IPS DF 4.7 (cell line): ENCODE measurements at regions not wholly inside any gene's neighbourhood (a gene's known extent, or its start where the extent isn't known, plus 50 kb on each side); places are given as distances from the start of the nearest gene placed in this dataset.

Experiments used
- DNase-seq: peaks from one replicate; pipeline ENCODE4 v3.0.0-alpha.2; 2013; ENCODE audit warnings: low spot score; ENCODE audit errors: extremely low read depth

DNA sequence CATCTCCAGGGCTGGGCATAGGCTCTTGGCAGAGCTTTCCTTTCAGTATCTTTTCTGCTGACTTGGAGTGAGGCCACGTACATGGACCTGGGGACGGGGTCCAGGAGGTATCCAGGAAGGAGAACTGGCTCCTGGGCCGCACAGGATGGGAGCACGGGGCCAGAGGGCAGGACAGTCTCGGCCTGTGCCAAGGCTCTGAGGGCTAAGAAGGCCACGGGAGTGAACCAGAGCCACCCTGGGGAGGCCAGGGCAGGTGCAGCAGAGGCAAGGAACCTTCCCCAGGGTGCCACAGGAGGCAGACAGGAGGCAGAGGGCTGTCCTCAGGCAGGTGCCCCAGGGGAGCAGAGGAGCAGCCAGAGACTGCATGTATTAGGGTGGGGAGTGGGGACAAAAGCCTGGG, 50.3 kb downstream of the PLXNA1 start:
- DNase-seq: no peak

DNA sequence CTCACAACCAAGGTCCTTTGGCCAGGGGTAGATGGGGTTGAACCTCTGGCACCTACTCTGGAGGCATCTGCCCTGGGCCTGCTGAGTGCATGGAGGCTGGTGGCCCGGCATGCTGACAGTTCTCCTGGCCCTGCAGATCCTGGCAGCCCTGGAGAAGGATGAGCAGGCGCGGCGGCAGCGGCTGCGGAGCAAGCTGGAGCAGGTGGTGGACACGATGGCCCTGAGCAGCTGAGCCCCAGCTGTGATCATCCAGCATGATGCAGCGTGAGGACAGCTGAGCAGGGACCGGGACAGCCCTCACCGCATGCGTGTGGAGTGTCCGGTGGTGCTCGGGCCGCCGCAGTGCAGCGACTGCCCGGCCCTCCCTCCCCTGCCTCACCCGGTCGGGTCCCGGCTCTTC, 50.9 kb downstream of the PLXNA1 start:
- DNase-seq: no peak

DNA sequence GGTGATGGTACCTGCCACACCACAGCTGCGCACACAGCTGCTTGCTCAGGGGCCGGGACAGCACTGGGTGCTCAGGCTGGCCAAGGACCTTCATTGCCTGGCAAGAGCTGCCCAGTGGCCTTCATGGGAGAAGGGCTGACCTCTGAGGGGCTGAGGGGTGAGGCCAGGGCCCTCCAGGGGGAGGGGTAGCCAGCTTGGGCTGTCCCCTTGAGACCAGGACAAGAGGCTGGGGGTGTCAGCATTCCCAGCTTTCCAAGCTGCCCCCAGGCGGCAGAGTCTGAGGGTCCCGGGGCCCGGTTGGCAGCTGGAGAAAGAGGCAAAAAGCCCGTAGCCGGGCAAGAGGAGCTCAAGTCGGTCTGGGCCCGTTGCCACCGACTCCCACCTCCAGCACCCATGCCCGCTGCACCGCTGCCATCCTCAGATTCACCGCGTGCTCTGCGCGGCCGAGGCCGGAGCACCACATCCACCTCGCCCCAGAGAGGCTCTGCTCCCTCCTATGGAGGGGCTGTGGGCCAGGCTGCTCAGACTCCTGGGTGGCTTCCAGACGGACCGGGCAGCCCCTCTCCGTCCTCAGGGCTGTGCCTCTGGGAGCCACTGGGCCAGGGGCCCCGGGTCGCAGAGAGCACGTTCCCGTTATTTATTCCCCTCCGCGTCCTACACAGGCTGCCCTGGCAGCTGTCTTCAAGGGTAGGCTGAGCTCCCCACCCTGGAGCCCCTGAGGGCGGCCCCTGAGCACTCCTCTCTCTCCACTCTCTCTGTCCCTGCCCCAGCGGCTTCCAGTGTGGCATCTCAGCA, 51.5 kb downstream of the PLXNA1 start:
- DNase-seq: no peak

DNA sequence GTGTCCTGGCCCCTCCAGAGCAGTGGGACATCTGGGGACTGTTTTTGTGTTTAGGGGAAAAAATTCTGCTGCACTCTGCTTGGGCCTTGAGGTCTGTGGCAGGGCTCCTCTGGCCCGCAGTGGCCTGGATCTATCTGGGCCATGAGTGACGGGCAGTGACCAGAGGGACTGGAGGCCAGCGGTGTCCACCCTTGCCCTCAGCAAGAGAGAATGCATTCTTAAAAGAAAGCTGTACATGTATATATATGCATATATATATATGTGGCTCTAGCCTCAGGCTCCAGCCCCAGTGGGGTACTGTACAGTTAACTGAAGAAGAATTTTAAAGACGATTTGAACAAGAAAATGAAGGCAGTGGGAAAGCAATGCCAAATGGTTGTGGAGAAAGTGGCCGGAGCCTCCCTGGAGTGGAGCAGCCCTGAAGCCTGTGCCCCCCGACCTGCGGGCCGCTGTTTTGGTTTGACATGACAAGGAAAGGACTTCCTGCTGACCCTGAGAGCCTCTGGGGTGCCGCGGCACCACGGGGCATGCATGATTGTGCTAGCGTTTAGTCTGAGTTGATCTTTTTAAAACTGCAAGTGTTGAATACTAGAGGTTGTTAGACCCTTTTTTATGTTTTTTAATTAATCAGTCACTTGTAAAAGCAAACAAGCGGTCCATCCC, 52.2 kb downstream of the PLXNA1 start:
- no peak for DNase-seq

DNA sequence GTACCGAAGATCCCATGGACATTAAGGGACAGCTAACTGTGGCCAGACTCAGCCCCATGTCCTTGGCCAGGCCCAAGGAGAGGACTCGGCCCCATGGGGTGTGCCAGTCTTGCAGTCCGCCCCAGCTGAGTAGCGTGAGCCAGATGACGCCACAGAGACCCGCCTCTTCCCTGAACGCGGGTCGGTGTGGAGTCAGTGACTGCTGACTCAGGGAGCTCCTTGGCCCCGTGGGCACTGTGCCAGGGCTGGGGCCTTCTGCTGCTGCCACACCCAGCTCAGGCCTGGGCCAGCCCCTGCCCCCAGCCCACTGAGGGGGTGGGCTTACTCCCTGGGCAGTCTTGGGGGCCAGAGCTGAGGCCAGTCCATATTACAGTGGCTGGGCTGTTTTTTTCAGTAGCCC, 52.8 kb downstream of the PLXNA1 start:
- DNase-seq: no peak

DNA sequence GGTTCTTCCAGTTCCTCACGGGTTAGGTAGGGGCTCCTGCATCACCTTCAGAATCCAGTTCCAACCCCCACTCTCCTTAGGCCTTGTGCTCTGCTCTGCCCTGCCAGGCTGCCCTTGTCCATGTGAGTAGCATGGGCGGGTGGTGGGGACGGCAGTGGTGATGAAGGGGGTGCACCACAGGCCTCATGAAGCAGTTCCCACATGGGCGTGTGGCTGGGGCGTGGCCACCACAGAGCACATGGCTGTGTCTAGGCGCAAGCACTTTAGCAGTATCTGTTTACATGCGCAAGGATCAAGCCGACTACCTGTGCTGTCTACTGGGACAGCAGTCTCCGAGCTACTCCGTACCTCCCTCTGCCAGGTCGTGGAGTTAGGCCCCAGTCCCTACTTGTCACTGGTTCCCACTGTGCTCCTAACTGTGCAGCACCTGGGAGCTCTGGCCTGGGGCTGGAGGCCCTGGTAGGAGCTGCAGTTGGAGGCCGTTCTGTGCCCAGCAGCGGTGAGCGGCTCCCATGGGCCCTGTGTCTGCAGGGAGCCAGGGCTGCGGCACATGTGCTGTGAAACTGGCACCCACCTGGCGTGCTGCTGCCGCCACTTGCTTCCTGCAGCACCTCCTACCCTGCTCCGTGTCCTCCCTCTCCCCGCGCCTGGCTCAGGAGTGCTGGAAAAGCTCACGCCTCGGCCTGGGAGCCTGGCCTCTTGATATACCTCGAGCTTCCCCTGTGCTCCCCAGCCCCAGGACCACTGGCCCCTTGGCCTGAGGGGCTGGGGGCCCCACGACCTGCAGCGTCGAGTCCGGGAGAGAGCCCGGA, 53.5 kb downstream of the PLXNA1 start:
- no peak for DNase-seq

DNA sequence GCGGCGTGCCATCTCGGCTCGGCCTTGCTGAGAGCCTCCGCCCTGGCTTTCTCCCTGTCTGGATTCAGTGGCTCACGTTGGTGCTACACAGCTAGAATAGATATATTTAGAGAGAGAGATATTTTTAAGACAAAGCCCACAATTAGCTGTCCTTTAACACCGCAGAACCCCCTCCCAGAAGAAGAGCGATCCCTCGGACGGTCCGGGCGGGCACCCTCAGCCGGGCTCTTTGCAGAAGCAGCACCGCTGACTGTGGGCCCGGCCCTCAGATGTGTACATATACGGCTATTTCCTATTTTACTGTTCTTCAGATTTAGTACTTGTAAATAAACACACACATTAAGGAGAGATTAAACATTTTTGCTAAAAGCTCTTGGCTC, 54.1 kb downstream of the PLXNA1 start:
- DNase-seq: no peak

DNA sequence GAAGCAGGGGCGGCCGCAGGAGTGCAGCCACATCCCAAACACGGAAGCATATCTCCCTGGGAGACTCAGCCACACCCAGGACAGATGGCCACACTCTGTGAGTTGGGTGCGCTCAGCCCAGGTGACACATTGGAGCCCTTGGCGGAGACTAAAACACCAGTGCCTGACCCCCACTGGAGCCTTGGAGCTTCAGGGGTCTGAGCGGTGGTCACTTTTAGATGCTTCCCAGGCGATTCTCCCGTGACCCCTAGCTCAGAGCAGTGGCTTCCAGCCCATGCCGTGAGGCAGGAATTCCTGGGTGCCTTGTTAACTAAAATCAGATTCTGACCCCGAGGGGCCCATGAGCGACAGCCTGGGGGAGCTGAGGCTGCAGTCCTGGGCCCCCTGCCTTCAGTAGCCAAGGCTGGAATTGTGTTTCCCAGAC, 54.5 kb downstream of the PLXNA1 start:
- DNase-seq: no peak

DNA sequence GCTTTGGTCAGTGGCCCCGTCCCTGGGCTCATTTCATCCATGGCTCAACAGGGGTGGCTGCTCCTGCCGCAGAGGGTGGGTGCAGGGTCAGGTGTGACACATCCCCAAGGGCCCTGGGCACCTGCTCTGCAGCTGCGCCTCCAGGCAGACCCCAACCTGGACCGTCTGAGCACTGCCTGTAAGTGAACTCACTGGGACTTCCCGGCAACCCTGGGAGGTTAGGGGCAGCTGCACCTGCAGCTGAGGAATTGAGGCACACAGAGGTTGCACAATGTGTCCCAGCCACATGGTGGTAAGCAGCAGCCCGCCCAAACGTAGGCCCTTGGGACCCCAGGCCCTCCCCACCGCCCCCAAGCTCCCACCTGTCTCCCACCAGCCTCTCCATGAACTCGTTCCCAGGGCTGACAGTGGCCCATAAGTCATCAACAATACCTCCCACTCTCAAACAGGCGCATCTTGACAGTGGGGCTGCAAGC, 55.1 kb downstream of the PLXNA1 start:
- no peak for DNase-seq

DNA sequence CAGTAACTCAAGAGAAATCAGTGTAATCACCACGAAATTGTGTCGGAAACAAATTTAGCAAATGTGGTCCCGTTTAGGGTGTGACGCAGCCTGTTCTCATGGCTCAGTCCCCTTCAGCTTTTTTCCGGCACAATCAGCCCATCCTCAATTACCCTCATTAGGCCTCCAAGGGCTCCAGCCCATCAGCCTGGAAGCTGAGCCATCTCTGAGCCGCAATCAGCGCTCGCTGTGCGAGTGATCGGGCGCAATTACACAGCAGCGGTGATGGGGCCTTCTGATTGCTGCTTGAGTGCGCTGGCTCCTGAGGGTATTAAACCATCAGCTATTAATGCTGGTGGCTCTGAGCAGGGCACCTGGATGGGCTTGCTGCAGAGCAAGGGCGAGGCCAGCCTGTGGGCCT, 55.6 kb downstream of the PLXNA1 start:
- DNase-seq: no peak

DNA sequence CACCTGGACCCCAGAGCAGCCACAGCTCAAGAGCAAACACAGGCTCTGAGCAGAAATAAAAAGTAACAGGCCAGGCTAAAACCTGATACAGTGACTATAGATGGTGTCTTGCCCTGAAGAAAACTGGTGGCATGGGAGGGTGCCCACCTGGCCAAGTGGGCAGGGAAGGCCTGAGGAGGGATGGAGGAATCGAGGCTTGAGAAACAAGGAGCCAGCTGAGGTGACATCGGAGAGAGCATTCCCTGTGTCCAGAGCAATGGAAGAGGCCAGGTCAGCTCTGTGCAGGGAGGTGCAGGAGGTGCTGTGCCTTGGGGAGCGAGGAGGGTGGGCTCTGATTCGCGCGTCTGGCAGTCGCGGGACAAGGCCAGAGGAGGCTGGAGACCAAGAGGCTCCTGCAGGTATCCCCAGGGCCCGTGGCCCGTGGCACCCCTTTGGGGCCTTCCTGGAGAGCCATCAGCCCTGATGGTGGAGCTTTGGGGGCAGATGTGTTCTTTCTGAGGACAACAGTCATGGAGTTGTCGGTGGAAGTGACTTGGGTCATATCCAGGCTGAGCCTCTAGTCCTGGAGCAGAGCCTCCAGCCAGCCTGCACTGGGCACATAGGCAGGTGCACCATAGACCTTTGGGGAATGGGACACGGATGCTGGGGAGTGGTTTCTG, 56.1 kb downstream of the PLXNA1 start:
- no peak for DNase-seq

DNA sequence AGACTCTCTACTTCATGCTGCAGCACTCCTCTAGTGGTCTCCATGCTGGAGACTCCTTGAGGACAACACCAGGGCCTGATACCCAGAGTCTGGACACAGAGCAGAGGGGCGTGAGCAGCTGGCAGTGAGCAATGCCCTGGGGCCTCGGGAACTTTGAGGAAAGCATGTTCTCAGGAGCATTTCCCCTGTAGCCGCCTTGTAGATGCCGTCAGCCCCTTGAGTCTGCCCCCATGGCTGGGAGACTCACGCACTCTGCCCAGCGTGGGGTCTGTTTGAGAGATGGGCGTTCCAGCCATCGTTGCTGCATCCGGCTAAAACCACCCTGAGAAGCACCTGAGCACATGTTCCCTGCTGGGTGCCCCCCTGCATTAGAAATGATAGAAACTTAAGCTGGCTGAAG, 56.8 kb downstream of the PLXNA1 start:
- no peak for DNase-seq

DNA sequence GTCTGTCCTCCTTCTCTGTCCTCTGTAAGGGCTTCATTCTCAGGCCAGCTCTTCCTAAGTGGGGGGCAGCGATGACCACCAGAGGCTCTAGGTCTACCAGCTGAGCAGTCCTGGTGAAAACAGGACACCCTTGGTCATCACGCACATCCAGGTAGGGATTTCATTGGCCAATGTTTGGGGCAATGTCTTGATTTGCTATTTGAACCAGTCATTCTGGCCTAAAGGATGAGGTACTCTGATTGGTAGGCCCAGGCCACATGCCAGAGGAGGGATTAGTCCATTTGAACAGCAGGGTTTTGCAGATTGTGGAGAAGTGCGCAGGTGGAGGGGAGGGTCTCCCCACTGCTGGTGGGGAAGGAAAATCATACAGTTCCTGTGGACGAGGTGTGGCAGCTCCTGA, 57.3 kb downstream of the PLXNA1 start:
- DNase-seq: no peak

DNA sequence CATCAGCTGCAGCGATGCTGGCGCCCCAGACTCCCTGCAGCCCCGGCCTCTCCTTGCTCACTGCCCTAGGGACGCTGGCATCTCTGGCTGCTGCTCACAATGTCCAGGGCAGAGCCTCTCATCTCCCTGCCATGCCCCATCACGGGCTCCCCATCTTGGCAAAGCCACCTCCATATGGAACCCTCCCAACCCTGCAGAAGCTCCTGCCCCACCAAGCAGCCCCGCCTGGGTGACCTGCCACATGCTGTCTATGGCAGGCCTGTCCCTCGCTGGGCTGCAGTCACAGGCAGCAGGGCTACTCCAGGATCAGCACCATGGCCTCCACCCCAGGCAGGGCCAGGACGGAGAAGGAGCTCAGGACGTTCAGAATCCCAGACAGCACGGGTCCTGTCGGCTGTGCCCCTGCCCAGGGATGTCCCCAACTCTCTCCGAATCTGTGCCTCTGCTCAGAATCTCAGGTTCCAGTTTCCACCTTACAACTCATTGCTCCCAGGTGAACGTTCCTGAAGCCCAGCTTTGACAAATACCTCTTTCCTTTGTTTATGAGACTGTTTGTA, 58.4 kb downstream of the PLXNA1 start:
- DNase-seq: no peak

DNA sequence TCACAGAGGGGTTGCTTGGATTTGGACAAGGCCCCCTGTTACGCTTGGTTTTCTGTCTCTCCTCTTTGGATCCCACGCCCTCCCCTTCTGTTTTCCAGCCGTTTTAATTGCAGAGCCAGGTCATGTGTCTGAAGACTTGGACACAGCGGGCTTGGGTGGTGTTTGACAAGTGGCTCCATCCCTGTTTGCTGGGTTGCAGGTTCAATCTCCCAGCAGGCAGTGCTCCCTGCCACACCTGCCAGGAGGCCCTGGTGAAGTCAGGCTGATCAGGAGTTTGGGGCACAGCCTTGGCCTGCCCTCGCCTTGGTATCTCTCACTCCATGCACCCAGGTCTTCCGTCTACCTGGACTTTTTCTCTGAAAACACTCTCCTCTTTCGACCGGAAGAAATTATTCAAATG, 59.0 kb downstream of the PLXNA1 start:
- no peak for DNase-seq

DNA sequence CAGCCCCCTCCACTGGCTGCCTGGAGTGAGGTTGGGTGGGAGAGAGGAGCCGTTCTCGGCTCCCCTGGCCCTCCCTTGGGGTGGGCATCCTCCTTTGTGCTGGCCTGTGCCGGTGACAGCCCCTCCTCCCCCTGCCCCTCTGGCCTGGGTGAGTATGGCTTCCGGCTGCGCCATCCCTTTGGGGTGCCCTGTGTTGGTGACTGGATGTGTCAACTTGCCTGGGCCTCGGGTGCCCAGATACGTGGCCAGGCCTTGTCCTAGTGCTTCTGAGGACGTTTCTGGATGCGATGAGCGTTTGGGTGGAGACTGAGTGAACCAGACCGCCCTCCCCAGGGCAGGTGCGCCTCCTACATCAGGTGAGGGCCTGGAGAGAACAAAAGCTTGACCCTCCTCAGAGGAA, 59.7 kb downstream of the PLXNA1 start:
- DNase-seq: no peak

DNA sequence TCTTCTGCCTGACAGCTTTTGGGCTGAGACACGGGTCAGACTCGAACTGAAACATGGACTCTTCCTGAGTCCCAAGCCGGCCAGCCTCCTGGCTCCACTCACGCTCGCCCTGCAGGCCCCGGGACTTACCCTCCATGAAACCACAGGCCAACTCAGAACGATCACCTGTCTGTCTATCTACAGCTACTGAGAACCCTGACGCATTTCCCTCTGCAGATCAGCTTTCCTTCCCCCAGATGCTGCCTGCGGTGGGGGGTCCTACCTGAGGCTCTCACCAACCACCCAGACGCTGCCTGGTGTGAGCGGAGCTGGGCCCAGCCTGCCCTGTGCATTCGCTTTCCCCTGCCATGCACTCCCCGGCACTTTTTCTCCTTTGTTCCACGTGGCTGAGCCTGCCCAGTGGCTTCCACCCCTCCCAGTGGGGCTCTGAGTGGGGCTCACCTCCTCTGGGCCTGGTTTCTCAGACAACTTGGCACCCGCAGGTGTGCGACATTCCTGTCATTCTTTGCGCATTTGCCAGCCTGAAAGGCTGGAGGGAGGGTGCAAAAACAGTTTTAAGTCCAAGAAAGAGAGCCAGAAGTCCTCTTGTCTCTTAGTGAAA, 60.2 kb downstream of the PLXNA1 start:
- no peak for DNase-seq

DNA sequence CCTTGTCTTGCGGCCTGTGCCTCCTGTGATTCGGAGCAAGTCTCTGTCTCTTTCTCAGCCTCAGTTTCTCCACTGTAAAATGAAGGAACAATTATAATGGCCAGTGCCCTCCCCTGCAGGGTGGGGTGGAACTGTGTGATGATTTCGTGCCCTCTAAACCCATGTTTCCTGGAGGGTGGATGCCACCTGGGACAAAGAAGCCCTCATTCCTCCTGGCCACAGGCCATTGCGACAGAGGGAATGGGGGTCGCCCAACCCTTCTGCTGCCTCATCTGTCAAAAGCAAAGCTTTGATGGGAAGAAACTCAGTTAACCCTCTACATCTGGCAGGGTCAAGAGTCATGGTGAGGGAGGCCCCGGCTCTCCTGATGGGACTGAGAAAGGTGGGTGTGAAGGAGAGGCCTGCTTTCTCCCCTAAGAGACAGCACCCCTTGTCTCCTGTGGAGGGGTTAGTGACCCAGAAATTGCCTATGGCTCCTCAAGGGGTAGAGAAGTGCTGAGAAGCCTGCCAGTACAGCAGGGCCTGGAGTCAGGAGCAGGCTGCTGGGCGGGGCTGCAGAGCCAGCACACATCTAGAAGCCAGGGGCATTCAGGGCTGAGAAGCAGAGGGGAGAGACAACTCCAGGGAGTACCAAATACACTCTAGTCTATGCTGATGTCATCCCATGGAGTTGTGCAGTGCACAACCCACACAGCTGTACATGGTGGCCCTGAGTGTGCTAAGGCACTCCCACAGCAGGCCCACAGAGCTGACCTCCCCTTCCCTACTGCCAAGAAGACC, 61.0 kb downstream of the PLXNA1 start:
- no peak for DNase-seq

DNA sequence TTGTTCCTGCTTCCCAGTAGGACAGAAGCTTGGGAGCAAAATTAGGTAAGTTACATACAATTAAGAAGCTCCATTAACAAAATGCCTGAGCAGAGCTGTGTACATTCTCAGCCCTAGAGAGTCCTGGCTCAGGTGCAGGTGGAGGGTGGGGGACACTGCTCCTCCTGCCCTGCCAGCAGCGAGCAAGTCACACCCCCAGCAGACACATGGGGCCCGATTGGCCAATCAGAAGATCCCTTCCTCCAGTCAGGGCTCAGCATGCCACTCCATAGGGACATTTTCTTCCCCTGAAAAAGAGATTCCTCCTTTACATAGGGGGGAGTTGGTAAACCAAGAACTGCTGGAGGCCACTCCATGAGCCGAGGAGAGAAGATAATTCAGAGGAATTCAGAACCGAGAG, 62.1 kb downstream of the PLXNA1 start:
- DNase-seq: no peak

DNA sequence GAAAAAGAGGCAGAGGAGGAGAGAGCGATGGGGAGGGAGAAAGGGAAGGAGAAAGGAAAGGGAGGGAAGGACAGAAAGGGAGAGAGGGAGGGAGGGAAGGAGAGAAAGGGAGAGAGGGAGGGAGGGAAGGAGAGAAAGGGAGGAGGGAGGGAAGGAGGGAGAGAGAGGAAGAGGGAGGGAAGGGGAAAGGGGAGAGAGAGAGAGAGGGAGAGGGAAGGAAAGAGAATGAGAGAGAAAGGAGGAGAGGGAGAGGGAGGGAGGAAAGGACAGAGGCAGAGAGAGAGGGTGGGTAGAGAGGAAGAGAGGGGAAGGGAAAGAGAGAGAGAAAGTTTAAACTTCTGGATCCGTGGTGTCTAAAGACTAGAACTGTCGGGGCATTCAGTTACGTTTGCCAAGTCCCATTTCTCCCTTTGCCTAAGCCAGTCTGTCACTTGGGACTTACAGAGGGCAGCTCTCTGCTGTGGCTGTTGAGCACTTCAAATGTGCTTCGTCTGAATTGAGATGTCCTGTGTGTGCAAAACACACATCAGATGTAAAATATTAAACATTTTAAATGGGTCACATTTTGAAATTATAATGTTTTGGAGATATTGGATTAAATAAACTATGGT, 62.6 kb downstream of the PLXNA1 start:
- no peak for DNase-seq
